Stimulated activated CD8-positive, alpha-beta memory T cell treated with anti-CD3 and anti-CD28 coated beads, Interleukin-4, amount 100 ng/mL, for 1 hour (primary cell): ENCODE measurements at regions not wholly inside any gene's neighbourhood (a gene's known extent, or its start where the extent isn't known, plus 50 kb on each side); places are given as distances from the start of the nearest gene placed in this dataset.

Experiments used
- DNase-seq, 2 donors: peaks; one replicate each; pipeline ENCODE4 v3.0.0-alpha.2; 2020; ENCODE audit warnings: low read depth in 2 of 2, low spot score in 1 of 2

DNA sequence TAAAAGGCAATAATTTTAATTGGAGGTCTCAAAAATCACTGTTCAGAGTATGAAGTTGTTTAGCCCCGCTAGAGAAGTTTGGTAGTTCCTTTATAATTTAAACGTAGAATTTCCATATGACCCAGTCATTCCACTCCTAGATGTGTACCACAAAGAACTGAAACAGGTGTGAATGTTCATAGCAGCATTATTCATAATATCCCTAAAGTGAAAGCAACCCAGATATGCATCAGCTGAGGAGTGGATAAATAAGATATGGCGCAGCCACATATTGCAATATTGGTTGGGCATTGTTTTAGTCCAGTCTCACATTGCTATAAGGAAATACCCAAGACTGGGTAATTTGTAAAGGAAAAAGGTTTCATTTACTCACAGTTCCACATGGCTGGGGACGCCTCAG is 976.2 kb downstream of the NLGN4Y start:
- DNase-seq = no peak

- no peak for DNase-seq
These were observed 976.9 kb downstream of the NLGN4Y start for GRCh38 chrY:15501181-15501580.

DNA sequence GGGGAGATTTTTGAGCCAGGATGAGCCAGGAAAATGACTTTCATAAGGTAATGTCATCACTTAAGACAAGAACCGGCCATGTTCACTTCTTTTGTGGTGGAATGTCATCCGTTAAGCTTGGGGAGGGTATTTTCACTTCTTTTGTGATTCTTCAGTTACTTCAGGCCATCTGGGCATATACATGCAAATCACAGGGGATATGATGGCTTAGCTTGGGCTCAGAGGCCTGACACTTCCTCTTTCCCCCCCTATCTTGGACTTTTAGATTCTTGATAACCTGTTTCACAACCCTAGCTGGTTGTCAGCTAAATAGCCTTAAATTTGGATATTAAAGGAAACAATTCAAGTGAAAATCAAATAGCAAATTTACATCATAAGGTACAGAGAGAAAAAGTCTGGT is 986.0 kb downstream of the NLGN4Y start:
- DNase-seq = no peak

DNA sequence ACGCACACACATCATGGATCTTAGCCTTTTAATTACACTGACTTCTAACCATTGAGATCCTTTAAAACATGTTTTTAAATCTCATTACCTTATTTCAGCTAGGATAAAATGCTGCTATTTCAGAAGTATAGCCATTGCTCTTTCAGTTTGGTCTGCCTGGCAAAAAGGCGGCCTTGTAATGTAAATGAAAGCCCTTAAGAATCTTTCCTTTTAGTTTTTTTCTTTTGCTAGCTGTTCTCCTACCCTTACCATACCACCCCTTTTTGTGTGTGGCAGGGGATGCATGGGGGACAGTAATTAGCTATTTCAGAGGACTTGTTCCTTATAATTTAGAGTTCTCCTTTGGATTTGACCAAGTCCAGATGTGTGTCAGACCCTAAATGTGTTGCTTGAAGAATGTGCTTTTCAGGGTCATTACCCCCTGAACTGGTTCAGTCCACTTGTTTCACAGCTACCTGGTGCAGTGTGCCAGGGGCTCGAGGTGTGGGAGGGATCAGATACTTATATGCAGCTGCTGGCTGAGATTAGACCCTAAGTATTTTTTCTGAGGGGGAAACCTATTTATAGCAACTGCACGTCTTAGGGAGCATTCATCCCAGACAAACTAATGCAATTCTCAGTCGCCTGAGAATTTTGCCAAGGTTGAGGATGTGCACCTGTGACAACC is 986.8 kb downstream of the NLGN4Y start:
- no peak for DNase-seq

DNA sequence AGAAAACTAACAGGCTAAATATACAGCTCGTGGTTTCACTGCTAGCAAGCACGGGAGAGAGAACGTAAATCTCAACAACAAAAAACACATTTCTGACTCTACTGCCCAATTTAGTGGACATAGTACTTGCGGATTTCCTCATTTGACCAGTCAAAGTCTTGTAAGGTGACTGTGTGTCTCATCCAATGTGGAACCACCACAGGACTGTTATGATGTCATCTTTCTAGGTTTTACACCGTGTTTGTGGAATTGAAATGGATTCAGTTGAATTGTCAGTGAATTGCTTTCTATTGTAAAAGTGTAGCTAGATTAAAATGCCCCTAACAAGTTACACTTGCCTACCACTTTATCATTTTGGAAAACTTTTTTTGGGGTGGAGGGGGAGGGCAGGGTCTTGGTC is 1010.8 kb downstream of the NLGN4Y start:
- DNase-seq = no peak

GRCh38 chrY:15535784-15536511 is 1011.6 kb downstream of the NLGN4Y start:
- DNase-seq = no peak

DNA sequence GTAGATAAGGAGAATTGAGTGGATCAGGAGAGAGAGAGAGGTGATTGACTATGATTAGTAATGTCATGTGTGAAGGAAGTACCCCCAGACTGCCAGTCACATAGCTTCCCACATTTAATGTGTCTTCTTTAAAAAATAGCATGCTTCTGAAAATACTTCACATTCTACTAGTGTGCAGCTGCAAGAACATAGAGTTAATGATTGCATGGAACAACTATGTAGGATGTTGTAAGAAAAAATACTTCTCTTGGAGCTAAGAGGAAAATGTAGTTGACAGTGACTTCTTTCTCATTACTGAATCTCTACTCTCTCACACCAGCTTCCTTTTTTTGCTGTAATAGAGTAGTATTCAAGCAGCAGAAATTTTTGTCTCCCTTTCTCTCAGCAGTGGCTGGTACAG is 1016.2 kb downstream of the NLGN4Y start:
- DNase-seq = no peak

DNA sequence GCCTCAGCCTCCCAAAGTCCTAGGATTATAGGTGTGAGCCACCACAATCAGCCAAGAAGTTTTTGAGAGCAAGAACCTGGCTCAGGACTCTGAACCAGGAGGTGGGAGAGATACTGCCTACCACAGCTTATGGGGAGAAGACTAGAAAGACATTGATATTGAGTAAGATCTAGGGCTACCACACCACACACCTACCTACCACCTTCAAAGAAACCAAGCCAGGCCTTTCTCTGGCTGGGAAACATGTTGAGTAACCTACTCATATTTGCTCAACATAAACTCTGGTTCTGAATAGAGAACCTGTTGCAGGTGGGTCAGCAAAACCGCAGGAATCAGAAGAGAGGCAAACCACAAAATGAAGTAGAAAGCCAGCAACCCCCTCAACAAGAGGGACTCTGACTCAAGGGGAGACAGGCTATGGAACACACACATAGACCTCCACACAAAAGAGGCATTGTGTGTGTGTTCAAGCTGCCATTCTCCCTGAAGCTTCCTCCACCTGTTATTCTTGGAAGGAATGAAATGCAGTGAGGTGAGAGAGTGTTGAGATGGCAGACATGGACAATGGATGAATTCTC is 1021.9 kb downstream of the NLGN4Y start:
- DNase-seq = no peak

- no peak for DNase-seq
These were observed 1027.7 kb downstream of the NLGN4Y start for GRCh38 chrY:15552074-15552473.

GRCh38 chrY:15554991-15555390 is 1030.7 kb downstream of the NLGN4Y start:
- DNase-seq = no peak

DNA sequence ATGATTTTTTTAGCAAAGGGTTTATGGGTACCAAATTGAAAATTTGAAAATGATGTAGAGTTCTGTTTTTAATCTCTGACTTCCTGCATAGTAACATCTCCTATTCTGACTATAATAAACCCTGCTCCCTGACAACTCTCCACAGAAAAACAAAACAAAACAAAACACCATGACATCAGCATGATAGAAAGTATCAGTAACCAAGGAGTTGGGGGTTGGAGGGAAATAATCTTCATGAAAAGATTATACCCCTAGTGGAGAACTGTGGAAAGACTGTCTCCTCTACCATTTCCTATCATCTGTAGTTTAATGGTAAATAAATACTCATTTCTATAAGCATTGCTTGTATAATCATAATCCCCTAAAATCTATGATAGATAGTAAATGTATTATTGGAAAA is 1034.8 kb downstream of the NLGN4Y start:
- DNase-seq = no peak

DNA sequence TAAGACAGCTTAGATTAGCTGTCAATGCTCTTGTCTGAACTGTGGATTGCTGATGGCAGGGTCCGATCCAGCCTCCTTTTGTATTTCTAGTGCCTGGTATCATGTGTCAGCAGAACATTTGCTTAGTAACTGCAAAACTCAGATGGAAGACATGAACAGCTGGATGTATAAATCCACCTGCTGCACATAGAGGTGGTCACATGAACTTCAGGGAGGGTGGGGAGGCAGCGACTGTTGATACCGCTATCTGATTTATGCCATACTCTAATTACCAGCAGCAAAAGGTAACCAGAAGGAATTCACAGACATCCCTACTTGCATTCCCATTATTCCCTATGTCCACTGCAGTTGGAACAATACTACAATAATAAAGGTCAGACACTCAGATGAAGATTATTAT is 1036.5 kb downstream of the NLGN4Y start:
- DNase-seq = no peak

DNA sequence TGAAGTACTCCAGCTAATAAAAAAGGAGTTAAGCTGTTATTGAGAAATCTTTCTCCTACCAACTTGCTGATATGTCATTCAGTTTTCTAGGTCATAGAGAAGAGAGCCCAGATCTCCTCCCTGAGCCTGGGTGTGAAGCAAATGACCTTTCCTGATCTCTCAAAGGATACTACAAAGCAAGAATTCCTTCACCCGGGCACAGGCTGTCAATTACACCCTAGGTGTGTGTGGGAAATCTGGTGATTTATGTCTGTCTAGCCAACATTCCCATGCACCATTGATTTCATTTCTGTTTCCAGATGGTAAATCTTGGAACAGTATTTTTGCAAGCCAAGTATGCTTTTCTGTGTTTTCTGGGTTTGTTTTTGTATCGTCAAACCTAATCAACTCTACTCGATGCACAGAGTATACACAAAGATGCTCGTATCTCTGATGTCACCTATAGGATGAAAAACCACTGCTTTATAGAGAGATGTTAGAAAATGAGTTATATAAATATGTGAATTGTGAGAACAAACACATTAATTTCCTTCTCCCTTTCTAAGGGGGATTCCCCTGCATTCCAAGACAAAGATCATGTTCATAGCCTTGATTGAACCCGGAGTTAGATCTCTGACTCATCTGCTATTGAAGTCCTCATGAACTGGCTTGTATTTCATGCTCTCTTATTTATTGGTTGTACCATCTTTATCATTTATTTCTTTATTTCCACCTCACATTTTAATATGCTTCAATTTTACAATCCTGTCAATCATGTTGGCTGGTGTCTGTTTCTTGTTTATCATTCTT is 1037.4 kb downstream of the NLGN4Y start:
- no peak for DNase-seq

- DNase-seq = no peak
These were observed 1053.6 kb downstream of the NLGN4Y start for GRCh38 chrY:15577886-15578285.

GRCh38 chrY:15578761-15579160 is 1054.4 kb downstream of the NLGN4Y start:
- DNase-seq = no peak

DNA sequence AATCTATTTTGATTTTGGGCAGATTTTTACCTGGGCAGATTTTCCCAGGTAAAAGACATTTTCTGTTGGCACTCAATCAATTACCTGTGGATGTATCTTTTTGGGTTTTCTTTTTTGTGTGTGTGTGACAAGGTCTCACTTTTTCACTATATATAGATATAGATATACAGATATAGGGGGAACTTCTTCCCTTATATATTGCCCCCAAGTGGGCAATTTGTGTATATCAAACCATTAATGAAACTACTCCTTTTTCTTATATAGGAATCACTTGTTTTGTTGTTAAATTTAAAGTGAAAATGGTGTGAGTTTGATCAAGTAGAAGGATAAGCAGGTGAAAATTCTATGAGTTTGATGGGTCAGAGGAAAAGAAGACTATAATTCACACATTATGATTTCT is 1054.9 kb downstream of the NLGN4Y start:
- no peak for DNase-seq

- no peak for DNase-seq
These were observed 1058.8 kb downstream of the NLGN4Y start for GRCh38 chrY:15583111-15583510.

- DNase-seq = no peak
These were observed 1068.6 kb downstream of the NLGN4Y start for GRCh38 chrY:15592957-15593356.

GRCh38 chrY:15593476-15594160 is 1069.3 kb downstream of the NLGN4Y start:
- DNase-seq = no peak

DNA sequence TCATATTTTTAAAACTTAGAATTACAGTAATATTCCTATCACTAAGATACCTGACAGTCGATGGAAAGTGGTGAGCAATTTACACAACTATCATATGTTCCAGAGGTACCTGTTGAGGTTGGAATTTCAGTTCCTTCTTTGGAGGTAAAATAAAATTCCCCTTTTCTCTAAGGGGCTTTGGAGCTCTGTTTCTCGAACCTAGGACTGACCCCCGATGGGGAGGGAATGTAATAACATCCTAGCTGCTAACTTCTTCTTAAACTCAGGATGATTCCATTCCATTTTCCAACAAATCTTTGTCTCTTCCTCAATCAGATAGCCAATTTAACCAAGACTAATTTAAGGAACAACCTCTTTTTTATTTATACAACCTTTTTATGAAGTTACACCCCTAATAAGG is 1069.8 kb downstream of the NLGN4Y start:
- no peak for DNase-seq

- no peak for DNase-seq
These were observed 1076.2 kb downstream of the NLGN4Y start for GRCh38 chrY:15600565-15600964.
